Peyer's patch (tissue), 4 donors: ENCODE measurements at regions not wholly inside any gene's neighbourhood (a gene's known extent, or its start where the extent isn't known, plus 50 kb on each side); places are given as distances from the start of the nearest gene placed in this dataset.
A peak's percentile ranks its signal among the peaks of the same experiment; 100 is the strongest.

ENCODE experiments used
- DNase-seq, 3 donors: peaks; one replicate each; pipeline ENCODE4 v3.0.0-alpha.2; 2017 to 2019
- H3K27ac ChIP-seq, 4 donors: fragments of 200-600 bp; sonication (generic); one replicate each; pipeline ENCODE4 v1.5.1; 2016 to 2019
- H3K27me3 ChIP-seq, 2 donors: fragments of 200-600 bp; sonication (generic); one replicate each; pipeline ENCODE4 v1.5.1; 2019
- H3K36me3 ChIP-seq, 3 donors: fragments of 200-600 bp; sonication (generic); one replicate each; pipeline ENCODE4 v1.5.1; 2016 to 2019
- H3K4me1 ChIP-seq, 4 donors: fragments of 200-600 bp; sonication (generic); one replicate each; pipeline ENCODE4 v1.5.1; 2016 to 2019
- H3K4me3 ChIP-seq, 4 donors: fragments of 200-600 bp; sonication (generic); 1 replicate in 3 of 4; 2 replicates in 1 of 4; pipeline ENCODE4 v1.5.1; 2016 to 2019; ENCODE audit warnings: mild to moderate bottlenecking in 1 of 4
- H3K9me3 ChIP-seq, 4 donors: fragments of 200-600 bp; sonication (generic); one replicate each; pipeline ENCODE4 v1.5.1; 2016 to 2019; ENCODE audit warnings: mild to moderate bottlenecking in 1 of 4
- POLR2A ChIP-seq, 2 donors: fragments of 450-650 bp; IDR thresholded peaks; one replicate each; pipeline ENCODE4 v1.5.1; 2017; ENCODE audit warnings: antibody characterized with exemption in 2 of 2, mild to moderate bottlenecking in 2 of 2, moderate library complexity in 2 of 2
- TF ChIP-seq, protein P1 (sequence below), 6 experiments: fragments of 450-650 bp in 4 of 6; fragments of 200-600 bp in 2 of 6; sonication (generic) in 1 of 6; IDR thresholded peaks; one replicate each; pipeline ENCODE4 v1.5.1; 2017 to 2019; ENCODE audit warnings: antibody characterized with exemption in 6 of 6, mild to moderate bottlenecking in 3 of 6, moderate library complexity in 1 of 6

DNA sequence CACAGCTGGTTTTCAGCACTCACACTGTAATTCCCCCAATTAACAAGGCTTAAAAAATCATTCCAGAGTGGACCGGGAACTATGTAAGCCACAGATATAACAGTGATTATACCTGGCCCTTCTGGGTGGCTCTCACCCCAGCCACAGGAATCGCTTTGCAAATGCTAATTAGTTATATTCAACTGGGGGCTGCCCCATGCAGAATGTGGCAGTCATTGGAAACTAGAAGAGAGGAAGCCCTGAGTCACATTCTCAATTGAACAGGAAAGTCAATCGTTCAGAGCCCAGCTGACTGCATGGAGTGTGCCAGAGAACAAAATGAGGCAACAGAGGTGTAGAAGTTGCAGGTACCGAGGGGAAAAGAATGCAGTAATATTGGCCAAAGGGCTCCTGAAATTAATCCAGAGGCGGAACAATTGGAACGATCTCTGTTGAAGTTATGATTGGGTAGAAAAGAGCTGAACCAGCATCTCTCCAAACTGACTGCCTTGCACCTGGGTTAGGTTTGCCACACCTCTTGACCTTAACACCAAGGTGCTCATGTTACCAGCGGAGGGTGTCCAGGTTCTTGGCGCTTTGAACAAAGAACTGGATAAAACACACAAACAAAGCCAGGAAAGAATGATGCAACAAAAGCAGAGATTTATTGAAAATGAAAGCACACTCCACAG is 909.7 kb upstream of the AUTS2 start:
- no peak for TF ChIP-seq POLR2A (IDR thresholded peaks at IDR 0.05)
- TF ChIP-seq, protein P1, sequence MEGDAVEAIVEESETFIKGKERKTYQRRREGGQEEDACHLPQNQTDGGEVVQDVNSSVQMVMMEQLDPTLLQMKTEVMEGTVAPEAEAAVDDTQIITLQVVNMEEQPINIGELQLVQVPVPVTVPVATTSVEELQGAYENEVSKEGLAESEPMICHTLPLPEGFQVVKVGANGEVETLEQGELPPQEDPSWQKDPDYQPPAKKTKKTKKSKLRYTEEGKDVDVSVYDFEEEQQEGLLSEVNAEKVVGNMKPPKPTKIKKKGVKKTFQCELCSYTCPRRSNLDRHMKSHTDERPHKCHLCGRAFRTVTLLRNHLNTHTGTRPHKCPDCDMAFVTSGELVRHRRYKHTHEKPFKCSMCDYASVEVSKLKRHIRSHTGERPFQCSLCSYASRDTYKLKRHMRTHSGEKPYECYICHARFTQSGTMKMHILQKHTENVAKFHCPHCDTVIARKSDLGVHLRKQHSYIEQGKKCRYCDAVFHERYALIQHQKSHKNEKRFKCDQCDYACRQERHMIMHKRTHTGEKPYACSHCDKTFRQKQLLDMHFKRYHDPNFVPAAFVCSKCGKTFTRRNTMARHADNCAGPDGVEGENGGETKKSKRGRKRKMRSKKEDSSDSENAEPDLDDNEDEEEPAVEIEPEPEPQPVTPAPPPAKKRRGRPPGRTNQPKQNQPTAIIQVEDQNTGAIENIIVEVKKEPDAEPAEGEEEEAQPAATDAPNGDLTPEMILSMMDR (IDR thresholded peaks at IDR 0.05): no peak
- H3K27me3 ChIP-seq: no peaks in the 10 kb centered on the region
- no peaks in the 10 kb centered on the region for H3K36me3 ChIP-seq
- no peaks in the 10 kb centered on the region for H3K9me3 ChIP-seq
- no peak overlapping the region for H3K27ac ChIP-seq
- no peaks in the 10 kb centered on the region for H3K4me1 ChIP-seq
- no peak for DNase-seq
- H3K4me3 ChIP-seq: peak overlapping the region in 1 of 4 donors; percentile 16

DNA sequence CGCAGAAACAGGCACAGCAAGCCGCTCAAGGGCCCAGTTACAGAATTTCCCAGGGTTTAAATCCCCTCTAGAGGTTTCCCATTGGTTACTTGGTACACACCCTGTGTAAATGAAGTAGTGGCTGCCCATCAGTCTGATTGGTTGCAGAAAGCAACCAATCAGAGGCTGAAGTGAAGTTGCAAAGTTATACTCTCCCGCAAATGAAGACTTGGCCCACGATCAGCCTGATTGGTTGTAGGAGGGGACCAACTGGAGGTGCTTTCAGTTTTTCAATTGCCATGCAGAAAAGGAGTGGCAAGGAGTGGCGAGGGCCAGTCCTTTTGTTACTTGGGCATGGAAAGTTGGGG is 909.2 kb upstream of the AUTS2 start:
- Histone ChIP-seq H3K36me3 (no peaks in the 10 kb centered on the region), H3K27ac (no peak overlapping the region), H3K27me3 (no peaks in the 10 kb centered on the region), H3K9me3 (no peaks in the 10 kb centered on the region), H3K4me3 (peak overlapping the region in 1 of 4 donors; percentile 16), H3K4me1 (no peaks in the 10 kb centered on the region)
- TF ChIP-seq, protein P1 (IDR thresholded peaks at IDR 0.05): no peak
- TF ChIP-seq POLR2A (IDR thresholded peaks at IDR 0.05): no peak
- no peak for DNase-seq

DNA sequence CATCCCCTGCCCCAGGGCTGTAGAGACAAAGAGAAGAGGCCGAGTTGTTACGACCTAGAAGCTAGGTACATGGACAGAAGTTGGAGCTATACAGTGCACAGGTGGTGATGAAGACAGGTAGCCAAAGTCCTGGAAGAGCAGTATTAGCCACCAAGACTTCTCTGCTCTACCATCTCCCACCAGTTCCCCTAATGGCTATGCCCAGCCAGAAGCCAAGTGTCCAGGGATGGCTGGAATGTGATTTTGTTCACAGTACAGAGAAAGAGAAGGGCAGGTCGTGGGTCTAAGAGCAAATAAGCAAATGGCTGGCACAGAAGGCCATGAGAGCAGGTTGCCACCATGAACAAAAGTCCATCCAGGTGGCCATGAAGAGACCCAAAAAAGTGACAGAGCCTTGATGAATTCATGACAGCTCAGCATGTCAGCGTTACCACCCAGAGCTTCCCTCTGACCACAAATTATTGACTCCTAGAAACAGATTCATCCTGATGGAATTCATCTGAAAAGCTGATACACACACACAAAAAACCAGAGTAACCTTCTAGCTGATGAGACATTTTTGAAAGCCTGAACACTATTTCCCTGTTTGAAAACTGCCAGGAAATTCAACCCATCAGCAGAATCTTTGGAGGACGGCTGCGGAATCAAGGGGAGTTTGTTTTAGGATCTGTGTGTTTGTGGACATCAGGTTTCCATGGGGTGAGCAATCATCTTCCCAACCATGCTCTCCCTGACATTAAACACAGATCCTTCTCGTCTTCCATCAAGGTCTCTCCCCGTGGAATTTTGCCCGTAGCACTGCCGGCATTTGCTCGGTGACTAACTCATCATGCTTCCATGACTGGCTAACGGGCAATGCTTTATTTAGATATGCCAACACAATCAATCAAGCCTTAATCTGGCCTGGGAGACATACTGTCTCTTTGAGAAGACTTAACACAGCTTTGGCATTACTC is 906.7 kb upstream of the AUTS2 start:
- Histone ChIP-seq H3K27ac (no peak overlapping the region), H3K9me3 (no peaks in the 10 kb centered on the region), H3K4me3 (no peak overlapping the region), H3K4me1 (no peaks in the 10 kb centered on the region), H3K36me3 (no peaks in the 10 kb centered on the region), H3K27me3 (no peaks in the 10 kb centered on the region)
- TF ChIP-seq POLR2A (IDR thresholded peaks at IDR 0.05): no peak
- TF ChIP-seq, protein P1 (IDR thresholded peaks at IDR 0.05): no peak
- no peak for DNase-seq

DNA sequence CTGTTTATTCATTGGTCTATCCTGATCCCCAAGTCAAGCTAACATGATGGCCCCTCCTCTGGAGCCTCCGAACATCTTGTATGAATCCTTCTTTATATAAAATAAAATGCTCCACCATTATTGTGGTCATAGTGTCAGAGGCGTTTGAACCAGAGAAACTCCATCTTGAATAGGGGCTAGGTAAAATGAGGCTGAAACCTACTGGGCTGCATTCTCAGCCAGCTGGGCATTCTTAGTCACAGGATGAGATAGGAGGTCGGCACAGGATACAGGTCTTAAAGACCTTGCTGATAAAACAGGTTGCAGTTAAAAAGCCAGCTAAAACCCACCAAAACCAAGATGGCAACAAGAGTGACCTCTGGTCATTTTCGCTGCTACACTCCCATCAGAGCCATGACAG is 905.8 kb upstream of the AUTS2 start:
- H3K9me3 ChIP-seq: no peaks in the 10 kb centered on the region
- DNase-seq: no peak
- H3K4me3 ChIP-seq: no peak overlapping the region
- H3K27me3 ChIP-seq: no peaks in the 10 kb centered on the region
- H3K4me1 ChIP-seq: no peaks in the 10 kb centered on the region
- TF ChIP-seq, protein P1 (IDR thresholded peaks at IDR 0.05): no peak
- no peak for TF ChIP-seq POLR2A (IDR thresholded peaks at IDR 0.05)
- H3K27ac ChIP-seq: no peak overlapping the region
- H3K36me3 ChIP-seq: no peaks in the 10 kb centered on the region

DNA sequence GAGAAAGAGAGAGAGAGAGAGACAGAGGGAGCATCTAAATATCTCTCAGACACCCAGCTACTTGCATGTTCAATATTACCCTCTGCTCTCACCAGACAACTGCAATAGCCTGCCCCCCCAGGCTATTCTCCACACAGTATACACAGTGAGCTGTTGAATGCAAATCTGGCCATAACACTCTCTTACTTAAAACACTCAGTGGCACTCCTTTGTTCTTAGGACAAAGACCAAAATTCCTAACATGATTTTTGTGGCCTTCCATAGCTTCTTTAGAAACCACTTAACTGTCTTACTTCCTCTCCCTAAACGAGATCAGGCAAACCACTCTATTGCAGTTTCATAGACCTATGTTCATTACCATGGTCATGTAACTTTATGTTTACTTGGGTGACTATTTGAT is 903.6 kb upstream of the AUTS2 start:
- H3K36me3 ChIP-seq: no peaks in the 10 kb centered on the region
- no peak overlapping the region for H3K27ac ChIP-seq
- no peaks in the 10 kb centered on the region for H3K4me1 ChIP-seq
- H3K27me3 ChIP-seq: no peaks in the 10 kb centered on the region
- DNase-seq: no peak
- H3K9me3 ChIP-seq: no peaks in the 10 kb centered on the region
- TF ChIP-seq, protein P1 (IDR thresholded peaks at IDR 0.05): no peak
- no peak for TF ChIP-seq POLR2A (IDR thresholded peaks at IDR 0.05)
- H3K4me3 ChIP-seq: no peak overlapping the region
